ENCODE measurements at regions not wholly inside any gene's neighbourhood (a gene's known extent, or its start where the extent isn't known, plus 50 kb on each side); places are given as distances from the start of the nearest gene placed in this dataset.

DNA sequence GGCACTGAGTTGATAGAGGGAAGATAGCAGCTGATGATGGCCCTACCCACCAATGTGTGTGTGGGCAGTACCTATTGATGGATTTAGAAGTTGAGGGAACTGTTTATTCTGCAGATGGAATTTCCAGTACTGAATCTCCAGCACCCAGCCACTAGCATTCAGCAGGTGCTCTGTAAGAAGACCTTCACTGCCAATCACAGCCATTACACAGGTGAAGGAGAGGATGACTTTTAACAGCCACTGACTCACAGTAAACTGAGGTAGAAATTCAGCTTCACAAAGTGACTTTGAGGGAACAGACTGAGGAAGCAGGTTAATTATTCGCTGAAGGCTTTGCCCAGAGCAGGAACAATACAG lies 107.8 kb downstream of the GGTLC2 start:
- no peaks in the 10 kb centered on the region for H3K4me1 ChIP-seq (ENCODE audit: insufficient read depth, low read length, poor library complexity, severe bottlenecking)
- TF ChIP-seq EZH2 (IDR thresholded peaks at IDR 0.05; ENCODE audit: borderline replicate concordance, low read depth, low read length, poor library complexity, severe bottlenecking): no peak
- TF ChIP-seq, protein P1, sequence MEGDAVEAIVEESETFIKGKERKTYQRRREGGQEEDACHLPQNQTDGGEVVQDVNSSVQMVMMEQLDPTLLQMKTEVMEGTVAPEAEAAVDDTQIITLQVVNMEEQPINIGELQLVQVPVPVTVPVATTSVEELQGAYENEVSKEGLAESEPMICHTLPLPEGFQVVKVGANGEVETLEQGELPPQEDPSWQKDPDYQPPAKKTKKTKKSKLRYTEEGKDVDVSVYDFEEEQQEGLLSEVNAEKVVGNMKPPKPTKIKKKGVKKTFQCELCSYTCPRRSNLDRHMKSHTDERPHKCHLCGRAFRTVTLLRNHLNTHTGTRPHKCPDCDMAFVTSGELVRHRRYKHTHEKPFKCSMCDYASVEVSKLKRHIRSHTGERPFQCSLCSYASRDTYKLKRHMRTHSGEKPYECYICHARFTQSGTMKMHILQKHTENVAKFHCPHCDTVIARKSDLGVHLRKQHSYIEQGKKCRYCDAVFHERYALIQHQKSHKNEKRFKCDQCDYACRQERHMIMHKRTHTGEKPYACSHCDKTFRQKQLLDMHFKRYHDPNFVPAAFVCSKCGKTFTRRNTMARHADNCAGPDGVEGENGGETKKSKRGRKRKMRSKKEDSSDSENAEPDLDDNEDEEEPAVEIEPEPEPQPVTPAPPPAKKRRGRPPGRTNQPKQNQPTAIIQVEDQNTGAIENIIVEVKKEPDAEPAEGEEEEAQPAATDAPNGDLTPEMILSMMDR (conservative IDR thresholded peaks at IDR 0.05; ENCODE audit: low read depth, low read length): no peak
- intact Hi-C loops (cut with micrococcal nuclease; ENCODE audit: unreplicated experiment): no loop called here
- H3K4me3 ChIP-seq (ENCODE audit: low read depth, low read length, poor library complexity, severe bottlenecking): no peak overlapping the region
- H3K36me3 ChIP-seq (ENCODE audit: insufficient read depth, low read length, poor library complexity, severe bottlenecking): no peaks in the 10 kb centered on the region
- no peaks in the 10 kb centered on the region for H3K27me3 ChIP-seq (replicated peaks; ENCODE audit: insufficient read depth, low read depth, low read length, poor library complexity)
- BruUV-seq (replicated peaks): no TSS peak
- DNase-seq (ENCODE audit: low spot score): no peak
- no peaks in the 10 kb centered on the region for H3K9me3 ChIP-seq (ENCODE audit: low read depth, low read length, poor library complexity, severe bottlenecking)
- ChIA-PET CTCF (interaction anchor here (1.0 kb wide), 1 partner anchor 18 kb away, joined by 3 read pairs; no protein-coding TSS in a partner anchor), POLR2A (ENCODE audit: low non-redundant PET) (no interaction called here)
- no peak overlapping the region for H3K27ac ChIP-seq (ENCODE audit: low read depth, low read length, poor library complexity, severe bottlenecking)

DNA sequence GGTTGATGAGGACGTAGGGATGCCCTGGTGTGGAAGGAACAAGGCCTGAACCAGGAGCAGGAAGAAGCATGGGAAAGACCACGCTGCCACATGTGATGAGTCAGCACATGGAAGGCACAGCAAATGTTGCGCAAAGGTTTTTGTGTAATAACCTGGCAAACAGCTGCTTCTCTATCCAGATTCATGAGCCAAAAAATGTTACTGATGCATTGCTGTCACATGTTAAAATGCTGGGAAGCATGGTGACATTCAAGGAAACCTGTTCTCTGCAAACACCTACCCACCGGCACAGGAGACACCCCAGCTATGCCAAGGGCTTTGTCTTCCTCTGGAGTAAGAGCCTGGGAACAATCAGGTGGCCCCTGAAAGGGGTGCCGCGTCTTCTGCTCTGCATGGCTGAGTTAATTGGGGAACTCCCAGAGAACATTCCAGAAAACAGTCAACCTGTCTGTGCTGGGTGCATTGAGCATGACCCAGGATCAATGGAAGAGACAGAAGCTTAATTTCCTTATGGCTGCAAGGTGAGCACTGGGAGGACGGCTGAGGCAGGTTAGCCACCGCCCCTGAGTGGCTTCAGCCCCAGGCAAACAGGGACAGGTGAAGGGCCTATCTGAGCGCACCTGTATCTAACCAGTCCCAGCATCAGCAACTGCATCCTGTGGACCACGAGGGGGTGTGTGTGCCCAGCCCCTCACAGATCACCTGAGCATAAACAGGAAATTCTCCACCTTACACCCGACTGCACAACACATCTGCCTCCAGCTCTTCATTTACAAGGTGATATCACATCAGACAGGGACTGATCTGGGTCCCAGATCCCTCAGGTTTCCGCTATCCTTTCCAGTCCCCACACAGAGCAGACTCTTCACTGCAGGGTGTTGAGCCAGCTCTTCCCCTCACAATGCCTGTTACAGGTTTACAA lies 108.4 kb downstream of the GGTLC2 start:
- Histone ChIP-seq H3K4me1 (ENCODE audit: insufficient read depth, low read length, poor library complexity, severe bottlenecking) (no peaks in the 10 kb centered on the region), H3K27ac (ENCODE audit: low read depth, low read length, poor library complexity, severe bottlenecking) (no peak overlapping the region), H3K9me3 (ENCODE audit: low read depth, low read length, poor library complexity, severe bottlenecking) (no peaks in the 10 kb centered on the region), H3K4me3 (ENCODE audit: low read depth, low read length, poor library complexity, severe bottlenecking) (no peak overlapping the region), H3K27me3 (replicated peaks; ENCODE audit: insufficient read depth, low read depth, low read length, poor library complexity) (no peaks in the 10 kb centered on the region), H3K36me3 (ENCODE audit: insufficient read depth, low read length, poor library complexity, severe bottlenecking) (no peaks in the 10 kb centered on the region)
- ChIA-PET POLR2A (ENCODE audit: low non-redundant PET) (no interaction called here), CTCF (interaction anchor here (0.6 to 1.4 kb wide), 6 partner anchors 10 to 204 kb away, joined by 3 to 10 read pairs (median 4); no protein-coding TSS in a partner anchor)
- DNase-seq (ENCODE audit: low spot score): peak; percentile 7
- intact Hi-C loops (cut with micrococcal nuclease; ENCODE audit: unreplicated experiment): no loop called here
- TF ChIP-seq, protein P1 (conservative IDR thresholded peaks at IDR 0.05; ENCODE audit: low read depth, low read length): no peak
- no peak for TF ChIP-seq EZH2 (IDR thresholded peaks at IDR 0.05; ENCODE audit: borderline replicate concordance, low read depth, low read length, poor library complexity, severe bottlenecking)
- no TSS peak for BruUV-seq (replicated peaks)

DNA sequence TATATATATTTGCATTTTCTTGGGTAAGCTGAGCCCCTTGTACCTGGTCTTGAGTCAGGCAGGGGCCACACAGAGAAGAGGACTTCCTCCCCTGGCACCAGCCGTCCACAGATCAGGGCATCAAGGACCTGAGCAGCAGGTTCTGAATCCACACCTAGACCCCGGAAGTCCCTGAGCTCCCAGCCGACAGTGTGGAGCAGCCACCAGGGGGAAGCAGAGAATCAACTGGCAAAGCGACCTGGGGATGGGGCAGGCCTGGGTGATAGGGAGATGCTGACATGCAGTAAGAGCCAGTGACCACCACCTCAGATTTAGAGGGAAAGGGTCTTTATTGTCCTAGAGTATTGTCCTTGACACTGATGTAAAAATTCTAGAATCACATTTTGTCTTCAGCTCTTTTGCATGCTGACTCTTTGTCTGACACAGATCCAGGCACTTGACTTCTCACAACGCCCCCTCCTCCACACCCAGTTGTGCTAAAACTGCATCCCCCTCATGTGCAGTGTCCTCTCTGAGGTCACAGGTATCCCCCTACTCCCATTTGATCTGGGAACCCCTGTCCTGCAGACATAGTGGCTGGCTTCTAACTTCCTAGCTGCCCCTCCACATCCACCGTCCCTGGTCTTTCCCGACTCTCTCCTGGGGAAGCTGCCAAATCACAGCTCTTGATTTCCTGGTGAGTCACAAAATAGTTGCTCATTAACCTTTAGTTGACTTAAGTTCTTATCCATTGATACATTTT lies 109.3 kb downstream of the GGTLC2 start:
- no peak for TF ChIP-seq EZH2 (IDR thresholded peaks at IDR 0.05; ENCODE audit: borderline replicate concordance, low read depth, low read length, poor library complexity, severe bottlenecking)
- TF ChIP-seq, protein P1 (conservative IDR thresholded peaks at IDR 0.05; ENCODE audit: low read depth, low read length): peak; percentile 83
- Histone ChIP-seq H3K36me3 (ENCODE audit: insufficient read depth, low read length, poor library complexity, severe bottlenecking) (no peaks in the 10 kb centered on the region), H3K27me3 (replicated peaks; ENCODE audit: insufficient read depth, low read depth, low read length, poor library complexity) (no peaks in the 10 kb centered on the region), H3K4me1 (ENCODE audit: insufficient read depth, low read length, poor library complexity, severe bottlenecking) (no peaks in the 10 kb centered on the region), H3K4me3 (ENCODE audit: low read depth, low read length, poor library complexity, severe bottlenecking) (no peak overlapping the region), H3K27ac (ENCODE audit: low read depth, low read length, poor library complexity, severe bottlenecking) (no peak overlapping the region), H3K9me3 (ENCODE audit: low read depth, low read length, poor library complexity, severe bottlenecking) (no peaks in the 10 kb centered on the region)
- intact Hi-C loops (cut with micrococcal nuclease; ENCODE audit: unreplicated experiment): no loop called here
- ChIA-PET CTCF (interaction anchor here (0.6 to 1.4 kb wide), 6 partner anchors 9 to 203 kb away, joined by 3 to 10 read pairs (median 4); no protein-coding TSS in a partner anchor), POLR2A (ENCODE audit: low non-redundant PET) (no interaction called here)
- peak; percentile 62 for DNase-seq (ENCODE audit: low spot score)
- no TSS peak for BruUV-seq (replicated peaks)

Data from A673 (cell line).